Transverse colon (tissue), 4 donors: ENCODE measurements at regions not wholly inside any gene's neighbourhood (a gene's known extent, or its start where the extent isn't known, plus 50 kb on each side); places are given as distances from the start of the nearest gene placed in this dataset.

ENCODE experiments used
- DNase-seq: peaks from one replicate; pipeline ENCODE4 v3.0.0-alpha.2; 2019
- H3K27ac ChIP-seq, 4 donors: fragments of 200-600 bp; sonication (generic); 2 replicates each; pipeline ENCODE4 v1.5.1; 2016 to 2018; ENCODE audit warnings: inconsistent platforms in 4 of 4
- H3K27me3 ChIP-seq: fragments of 200-600 bp; sonication (generic); 2 replicates; pipeline ENCODE4 v1.5.1; 2017; ENCODE audit warnings: inconsistent platforms
- H3K36me3 ChIP-seq, 4 donors: fragments of 200-600 bp; sonication (generic); 2 replicates each; pipeline ENCODE4 v1.5.1; 2017 to 2019; ENCODE audit warnings: inconsistent platforms in 4 of 4
- H3K4me1 ChIP-seq, 4 donors: fragments of 200-600 bp; sonication (generic); 2 replicates each; pipeline ENCODE4 v1.5.1; 2017 to 2020; ENCODE audit warnings: inconsistent platforms in 4 of 4
- H3K4me3 ChIP-seq, 4 donors: fragments of 200-600 bp; sonication (generic); 1 replicate in 1 of 4; 2 replicates in 3 of 4; pipeline versions ENCODE4 v1.5.1 to v1.6.1; 2017 to 2019; ENCODE audit warnings: inconsistent platforms in 4 of 4
- H3K9me3 ChIP-seq, 2 donors: fragments of 200-600 bp; sonication (generic); 2 replicates each; pipeline ENCODE4 v1.5.1; 2017 to 2019; ENCODE audit warnings: inconsistent platforms in 2 of 2
- EP300 ChIP-seq: sonication (generic); formaldehyde crosslinking; IDR thresholded peaks from one replicate; pipeline ENCODE4 v1.6.1; 2017; ENCODE audit warnings: antibody characterized with exemption, low read depth
- POLR2A ChIP-seq: fragments of 450-650 bp; IDR thresholded peaks from one replicate; pipeline ENCODE4 v1.6.1; 2016; ENCODE audit warnings: antibody characterized with exemption, mild to moderate bottlenecking, moderate library complexity
- POLR2AphosphoS5 ChIP-seq, 3 donors: sonication (generic); formaldehyde crosslinking; IDR thresholded peaks; one replicate each; pipeline ENCODE4 v1.6.1; 2016; ENCODE audit warnings: antibody characterized with exemption in 3 of 3
- WGBS, 2 donors: methylation state at CpG; one replicate each; pipeline ENCODE4 v1.1.5; 2018; ENCODE audit warnings: low coverage in 1 of 2; 5-methylcytosine and 5-hydroxymethylcytosine counted together
- in situ Hi-C, 4 donors: fragments of 200-750 bp; cut with MboI; loops; one replicate each; pipeline versions ENCODE4 v1.15.0 to v1.15.1; 2017; ENCODE audit warnings: low sequenced_read_pairs in 3 of 4, low pct_ligation_motif_present in 1 of 4, low pct_unique_long_range_greater_than_20kb in 1 of 4
- intact Hi-C: fragments of 100-400 bp; cut with DNase I; formaldehyde crosslinking; loops from one replicate; pipeline ENCODE4 v1.15.1; 2023; ENCODE audit warnings: low total_unique reads
- TF ChIP-seq, protein P1 (sequence below), 5 experiments: fragments of 200-600 bp in 3 of 5; fragments of 450-650 bp in 2 of 5; sonication (generic) in 3 of 5; IDR thresholded peaks; 1 replicate in 2 of 5; 2 replicates in 3 of 5; pipeline ENCODE4 v1.5.1; 2016 to 2017; ENCODE audit warnings: antibody characterized with exemption in 5 of 5, inconsistent platforms in 3 of 5, mild to moderate bottlenecking in 2 of 5, moderate library complexity in 1 of 5

- in situ Hi-C loops (no loop called here), intact Hi-C loops (no loop called here)
- no peaks in the 10 kb centered on the region for H3K27me3 ChIP-seq
- no peak for DNase-seq
- no peaks in the 10 kb centered on the region for H3K4me1 ChIP-seq
- TF ChIP-seq POLR2A = no peak
- no peak for TF ChIP-seq EP300
- TF ChIP-seq, protein P1, sequence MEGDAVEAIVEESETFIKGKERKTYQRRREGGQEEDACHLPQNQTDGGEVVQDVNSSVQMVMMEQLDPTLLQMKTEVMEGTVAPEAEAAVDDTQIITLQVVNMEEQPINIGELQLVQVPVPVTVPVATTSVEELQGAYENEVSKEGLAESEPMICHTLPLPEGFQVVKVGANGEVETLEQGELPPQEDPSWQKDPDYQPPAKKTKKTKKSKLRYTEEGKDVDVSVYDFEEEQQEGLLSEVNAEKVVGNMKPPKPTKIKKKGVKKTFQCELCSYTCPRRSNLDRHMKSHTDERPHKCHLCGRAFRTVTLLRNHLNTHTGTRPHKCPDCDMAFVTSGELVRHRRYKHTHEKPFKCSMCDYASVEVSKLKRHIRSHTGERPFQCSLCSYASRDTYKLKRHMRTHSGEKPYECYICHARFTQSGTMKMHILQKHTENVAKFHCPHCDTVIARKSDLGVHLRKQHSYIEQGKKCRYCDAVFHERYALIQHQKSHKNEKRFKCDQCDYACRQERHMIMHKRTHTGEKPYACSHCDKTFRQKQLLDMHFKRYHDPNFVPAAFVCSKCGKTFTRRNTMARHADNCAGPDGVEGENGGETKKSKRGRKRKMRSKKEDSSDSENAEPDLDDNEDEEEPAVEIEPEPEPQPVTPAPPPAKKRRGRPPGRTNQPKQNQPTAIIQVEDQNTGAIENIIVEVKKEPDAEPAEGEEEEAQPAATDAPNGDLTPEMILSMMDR (IDR thresholded peaks at IDR 0.05) = no peak
- no peak for TF ChIP-seq POLR2AphosphoS5 (IDR thresholded peaks at IDR 0.05)
- no peaks in the 10 kb centered on the region for H3K9me3 ChIP-seq
- H3K36me3 ChIP-seq = no peaks in the 10 kb centered on the region
- no peak overlapping the region for H3K4me3 ChIP-seq
- WGBS, 2 donors = 87% methylated on average over 4 of the region's 4 CpGs; no CpG with 5 or more reads in 1 of the 2 donors
- no peak overlapping the region for H3K27ac ChIP-seq
Observed at GRCh38 chr4:136458326-136458725, 1074.0 kb downstream of the PCDH18 start.

DNA sequence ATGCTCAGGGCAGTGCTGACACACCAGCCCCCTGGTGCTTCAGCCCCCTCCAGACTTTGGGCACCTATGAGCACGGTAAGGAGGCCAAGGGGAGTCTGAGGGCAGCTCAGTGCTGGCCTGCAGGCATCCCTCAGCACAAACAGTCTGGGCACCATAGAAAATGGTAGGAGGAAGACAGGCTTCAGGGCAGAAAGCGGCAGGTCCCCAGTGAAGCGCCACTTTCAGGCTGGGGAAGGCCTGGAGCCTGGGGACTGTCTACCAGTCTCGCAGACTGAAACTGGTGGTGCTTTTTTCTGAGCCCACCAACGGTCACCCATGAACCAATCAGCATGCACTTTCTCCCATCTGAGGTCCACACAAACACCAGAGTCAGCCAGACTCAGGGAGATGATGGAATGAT lies 1074.7 kb downstream of the PCDH18 start:
- TF ChIP-seq POLR2A (no peak), EP300 (no peak), POLR2AphosphoS5 (IDR thresholded peaks at IDR 0.05) (no peak)
- TF ChIP-seq, protein P1 (IDR thresholded peaks at IDR 0.05) = no peak
- no peak for DNase-seq
- Histone ChIP-seq H3K27me3 (no peaks in the 10 kb centered on the region), H3K4me1 (no peaks in the 10 kb centered on the region), H3K36me3 (no peaks in the 10 kb centered on the region), H3K9me3 (no peaks in the 10 kb centered on the region), H3K4me3 (no peak overlapping the region), H3K27ac (no peak overlapping the region)
- 85% methylated on average over 5 of the region's 5 CpGs; no CpG with 5 or more reads in 1 of the 2 donors for WGBS, 2 donors
- in situ Hi-C loops (no loop called here), intact Hi-C loops (no loop called here)

DNA sequence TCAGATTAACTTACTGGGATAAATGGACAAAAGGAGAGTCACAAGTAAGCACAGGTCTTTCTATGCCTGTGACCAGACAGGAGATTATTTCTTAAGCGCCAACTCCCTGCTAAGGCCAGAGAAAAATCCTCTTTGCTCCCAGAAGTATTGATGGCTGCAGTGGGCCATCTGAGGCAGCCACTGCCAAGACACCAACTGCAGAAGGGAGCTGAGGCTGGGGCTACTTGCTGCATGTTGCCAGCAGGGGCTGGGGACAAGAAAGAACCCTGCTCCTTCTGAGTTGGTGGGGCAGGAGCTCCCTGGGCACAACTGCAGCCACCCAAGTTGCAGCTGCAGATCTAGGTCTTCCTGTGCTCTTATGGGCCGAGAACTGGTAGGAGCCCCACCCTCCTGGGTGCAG lies 1075.3 kb downstream of the PCDH18 start:
- DNase-seq = no peak
- WGBS, 2 donors = 75 to 100% methylated on average over 1 to 2 of the region's 2 CpGs
- TF ChIP-seq, protein P1 (IDR thresholded peaks at IDR 0.05) = no peak
- TF ChIP-seq POLR2AphosphoS5 (IDR thresholded peaks at IDR 0.05) (no peak), POLR2A (no peak), EP300 (no peak)
- in situ Hi-C loops (no loop called here), intact Hi-C loops (no loop called here)
- H3K9me3 ChIP-seq = no peaks in the 10 kb centered on the region
- H3K27me3 ChIP-seq = no peaks in the 10 kb centered on the region
- no peak overlapping the region for H3K4me3 ChIP-seq
- no peaks in the 10 kb centered on the region for H3K4me1 ChIP-seq
- H3K27ac ChIP-seq = no peak overlapping the region
- H3K36me3 ChIP-seq = no peaks in the 10 kb centered on the region

DNA sequence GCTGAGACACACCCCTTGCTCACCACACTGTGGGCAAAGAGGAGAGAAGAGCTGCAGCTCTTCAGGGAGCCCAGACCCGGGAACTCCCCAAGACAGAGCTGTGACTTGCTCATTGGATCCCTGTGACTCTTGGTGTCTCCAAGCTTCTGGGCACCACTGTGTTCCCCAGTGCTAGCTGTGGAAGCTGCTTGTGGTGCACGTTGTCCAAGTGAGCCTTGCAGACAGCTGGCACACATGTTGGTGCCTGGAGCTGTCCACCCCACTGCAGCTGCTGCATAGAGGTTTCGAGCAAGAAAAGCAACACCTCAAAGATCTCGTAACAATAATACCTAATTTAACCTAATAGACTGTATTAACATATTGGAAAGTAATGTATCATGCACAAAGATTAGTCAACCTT lies 1089.3 kb downstream of the PCDH18 start:
- 91% methylated on average over 4 of the region's 4 CpGs; no CpG with 5 or more reads in 1 of the 2 donors for WGBS, 2 donors
- intact Hi-C loops = no loop called here
- no peak for DNase-seq

More for the DNA sequence above, 1089.3 kb downstream of the PCDH18 start:
- in situ Hi-C loops = no loop called here
- Histone ChIP-seq H3K27ac (no peak overlapping the region), H3K9me3 (no peaks in the 10 kb centered on the region), H3K27me3 (no peaks in the 10 kb centered on the region), H3K4me3 (no peak overlapping the region), H3K36me3 (no peaks in the 10 kb centered on the region), H3K4me1 (no peaks in the 10 kb centered on the region)
- TF ChIP-seq POLR2A = no peak
- no peak for TF ChIP-seq EP300
- no peak for TF ChIP-seq POLR2AphosphoS5 (IDR thresholded peaks at IDR 0.05)
- TF ChIP-seq, protein P1 (IDR thresholded peaks at IDR 0.05) = no peak
